GM21367 (cell line): ENCODE measurements at regions not wholly inside any gene's neighbourhood (a gene's known extent, or its start where the extent isn't known, plus 50 kb on each side); places are given as distances from the start of the nearest gene placed in this dataset.

Experiments used
- ATAC-seq: cut with Tn5 transposase; IDR thresholded peaks from one replicate; pipeline ENCODE4 v1.9.1; 2021; ENCODE audit not compliant: unreplicated experiment

DNA sequence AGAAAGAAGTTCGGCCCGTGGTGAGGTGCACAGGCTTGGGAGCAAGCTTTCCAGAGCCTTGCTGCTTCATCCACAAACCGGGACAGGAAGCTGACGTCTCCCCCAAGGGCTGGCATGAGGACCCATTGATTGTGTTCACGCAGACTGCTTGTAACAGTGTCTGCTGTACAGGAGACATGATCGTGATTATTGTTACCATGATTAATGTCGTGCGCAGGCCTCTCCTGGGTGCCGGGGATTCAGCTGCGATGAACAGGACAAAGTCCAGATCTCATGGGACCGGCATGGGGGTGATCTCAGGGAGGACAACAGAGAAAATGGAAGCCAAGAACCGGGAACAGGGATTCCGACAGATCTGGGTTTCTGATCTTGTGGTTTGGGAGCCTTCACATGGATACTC, 219.9 kb downstream of the BRD1 start:
- no peak for ATAC-seq

DNA sequence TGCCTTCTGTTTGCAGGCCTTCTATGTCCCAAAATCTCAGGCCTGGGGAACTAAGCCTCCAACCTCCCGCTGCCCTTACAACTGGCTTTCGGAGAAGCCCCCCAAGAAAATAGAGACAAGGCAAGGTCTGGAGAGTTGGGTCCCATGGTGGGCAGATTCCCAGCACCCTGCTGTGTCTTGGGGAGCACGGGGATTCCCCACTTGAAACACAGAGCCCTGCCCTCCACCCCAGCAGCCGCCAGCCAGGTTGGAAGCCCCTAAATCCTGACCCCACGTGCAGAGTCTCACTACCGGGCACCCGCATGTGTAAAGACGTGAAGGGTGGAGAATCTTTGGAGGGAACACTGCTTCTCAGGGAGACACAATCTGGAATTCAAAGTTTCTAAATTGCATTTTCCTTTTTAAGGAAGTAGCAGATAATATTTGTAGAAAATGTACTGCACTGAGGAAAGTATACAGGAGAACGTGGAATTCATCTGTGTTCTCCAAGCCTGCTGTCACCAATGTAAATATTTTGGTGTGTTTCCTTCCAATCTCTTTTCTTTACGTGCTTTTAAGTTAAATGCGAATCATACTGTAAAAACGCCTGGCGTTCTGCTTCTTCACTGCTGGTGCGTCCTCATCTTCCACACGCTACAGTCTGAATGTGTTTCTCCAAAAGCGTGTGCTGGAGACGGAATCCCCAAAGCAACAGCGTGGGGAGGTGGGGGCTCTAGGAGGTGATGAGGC, 220.9 kb downstream of the BRD1 start:
- ATAC-seq, result no peak

DNA sequence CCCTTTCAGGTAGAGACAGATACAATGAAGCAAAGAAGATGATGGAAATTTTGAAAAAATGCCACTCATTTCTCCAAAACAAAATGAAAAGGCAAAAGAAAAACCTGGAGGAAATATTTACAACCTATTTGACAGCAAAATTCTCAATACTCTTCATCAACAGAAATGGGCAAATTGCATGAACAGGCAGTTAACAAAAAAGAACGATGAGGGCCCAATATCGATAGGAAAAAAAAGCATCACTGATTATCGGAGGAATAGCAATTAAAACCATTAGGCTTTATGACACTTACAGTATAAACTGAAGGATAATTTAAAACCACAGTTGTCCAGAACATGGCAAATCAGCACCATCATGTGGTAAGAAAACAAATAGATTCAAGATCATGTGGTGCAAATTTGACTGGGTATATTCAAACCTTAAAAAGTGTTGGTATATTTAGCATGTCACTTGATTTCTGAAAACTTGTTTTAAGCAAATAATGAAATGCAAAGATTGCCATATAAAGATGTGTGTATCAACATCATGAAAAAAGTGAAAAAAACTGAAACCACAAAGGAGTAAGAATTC, 222.9 kb downstream of the BRD1 start:
- no peak for ATAC-seq

DNA sequence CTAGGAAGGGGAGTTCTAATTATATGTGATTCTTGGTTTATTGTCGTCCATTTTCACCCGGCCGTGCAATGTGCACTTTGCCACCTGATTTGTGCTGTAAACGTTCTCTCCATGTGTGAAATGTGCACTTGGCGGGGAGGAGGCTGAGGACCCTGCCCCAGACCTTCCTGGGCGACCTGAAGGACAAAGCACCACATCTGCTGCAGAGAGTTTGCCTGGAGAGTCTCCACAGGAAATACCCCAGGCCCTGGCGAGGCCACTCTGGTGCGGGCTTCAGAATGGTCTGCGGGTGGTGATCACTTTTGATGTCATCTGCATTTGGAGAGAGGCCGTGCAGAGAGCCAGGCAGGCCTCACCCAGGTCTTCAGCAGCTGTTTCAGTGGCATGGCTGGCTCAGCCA, 224.7 kb downstream of the BRD1 start:
- no peak for ATAC-seq

DNA sequence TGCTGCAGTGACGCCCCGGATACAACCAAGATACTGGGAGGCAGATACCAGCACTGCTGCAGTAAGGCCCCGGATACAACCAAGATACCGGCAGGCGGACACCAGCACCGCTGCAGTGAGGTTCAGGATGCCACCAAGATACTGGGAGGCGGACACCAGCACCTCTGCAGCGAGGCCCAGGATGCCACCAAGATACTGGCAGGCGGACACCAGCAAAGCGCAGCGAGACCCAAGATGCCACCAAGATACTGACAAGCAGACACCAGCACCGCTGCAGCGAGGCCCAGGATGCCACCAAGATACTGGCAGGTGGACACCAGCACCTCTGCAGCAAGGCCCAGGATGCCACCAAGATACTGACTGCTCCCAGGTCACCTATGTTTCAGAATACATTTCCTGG, 225.2 kb downstream of the BRD1 start:
- ATAC-seq, result no peak

DNA sequence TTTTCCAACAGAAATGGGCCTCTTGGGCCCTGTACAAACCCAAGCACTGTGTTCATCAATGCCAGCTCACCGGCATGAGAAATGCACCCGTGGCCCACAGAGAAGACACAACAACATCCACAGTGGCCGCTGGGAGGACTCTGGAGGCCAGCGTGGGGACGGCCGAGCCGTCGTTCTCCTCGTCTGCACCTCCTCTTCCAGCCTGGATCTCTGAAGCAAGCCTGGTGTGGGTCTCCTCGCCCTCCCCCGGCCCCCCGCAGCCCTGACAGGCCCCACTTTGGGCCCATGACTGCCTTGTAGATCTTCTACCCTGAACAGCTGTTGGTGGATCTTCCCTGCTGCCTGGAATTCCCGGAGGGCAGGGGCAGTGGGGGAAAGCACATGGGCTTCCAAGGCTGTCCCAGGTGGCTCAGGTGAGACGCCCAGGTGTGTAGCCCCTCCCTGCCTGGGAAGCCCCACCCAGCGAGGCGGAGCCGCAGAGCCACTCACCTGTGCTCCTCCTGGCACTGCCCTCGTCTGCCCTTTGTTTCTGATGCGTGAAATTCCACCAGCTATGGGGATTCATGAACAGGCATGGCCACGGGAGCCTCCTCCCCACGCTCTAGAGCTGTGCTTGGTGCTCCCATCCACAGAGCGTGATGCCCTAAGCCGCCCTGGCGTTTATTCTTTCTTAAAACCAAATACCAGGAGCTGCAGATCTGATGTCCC, 225.9 kb downstream of the BRD1 start:
- no peak for ATAC-seq

DNA sequence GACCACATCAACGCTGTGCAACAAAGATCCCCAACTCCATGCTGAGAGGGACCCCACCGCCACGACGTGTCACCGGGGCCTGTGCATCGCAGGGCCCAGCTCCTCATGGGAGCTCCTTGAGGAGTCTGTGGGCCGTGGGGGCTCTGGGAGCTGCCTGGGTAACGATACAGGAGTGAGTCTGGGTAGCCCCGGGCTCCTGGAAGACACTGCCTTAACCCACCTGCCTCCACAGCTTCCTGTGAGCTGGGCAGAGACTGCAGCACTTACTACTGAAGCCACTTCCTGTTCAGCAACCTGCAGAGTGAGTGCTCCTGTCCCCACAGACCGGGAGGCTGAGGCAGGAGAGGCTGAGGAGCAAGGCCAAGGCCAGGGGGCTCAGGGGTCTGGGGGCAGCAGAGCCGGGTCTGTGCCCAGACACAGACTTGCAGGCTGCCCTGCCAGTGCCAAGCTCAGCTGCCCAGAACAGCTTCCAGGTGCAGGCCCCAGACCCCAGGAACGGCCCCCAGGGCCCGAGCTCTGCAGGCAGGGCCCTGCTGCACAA, 226.7 kb downstream of the BRD1 start:
- no peak for ATAC-seq

DNA sequence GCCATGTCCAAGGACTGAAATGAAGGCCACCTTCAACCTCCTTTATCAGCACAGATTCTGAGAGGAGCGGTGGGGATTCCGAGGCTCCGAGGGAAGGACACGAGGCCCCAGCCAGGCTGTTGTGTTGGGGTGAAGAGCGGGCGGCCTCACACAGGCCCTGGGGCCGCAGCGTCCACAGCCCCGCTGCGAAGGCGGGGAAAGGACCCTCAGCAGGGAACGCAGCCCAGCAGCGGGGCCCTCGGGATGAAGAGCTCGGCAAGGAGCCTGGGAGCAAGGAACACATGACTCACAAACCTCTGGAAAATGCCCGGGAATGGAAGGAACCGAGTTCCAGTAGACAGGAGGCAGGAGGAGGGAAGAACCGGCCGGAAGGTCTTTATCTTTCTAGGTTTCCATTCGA, 227.2 kb downstream of the BRD1 start:
- no peak for ATAC-seq

DNA sequence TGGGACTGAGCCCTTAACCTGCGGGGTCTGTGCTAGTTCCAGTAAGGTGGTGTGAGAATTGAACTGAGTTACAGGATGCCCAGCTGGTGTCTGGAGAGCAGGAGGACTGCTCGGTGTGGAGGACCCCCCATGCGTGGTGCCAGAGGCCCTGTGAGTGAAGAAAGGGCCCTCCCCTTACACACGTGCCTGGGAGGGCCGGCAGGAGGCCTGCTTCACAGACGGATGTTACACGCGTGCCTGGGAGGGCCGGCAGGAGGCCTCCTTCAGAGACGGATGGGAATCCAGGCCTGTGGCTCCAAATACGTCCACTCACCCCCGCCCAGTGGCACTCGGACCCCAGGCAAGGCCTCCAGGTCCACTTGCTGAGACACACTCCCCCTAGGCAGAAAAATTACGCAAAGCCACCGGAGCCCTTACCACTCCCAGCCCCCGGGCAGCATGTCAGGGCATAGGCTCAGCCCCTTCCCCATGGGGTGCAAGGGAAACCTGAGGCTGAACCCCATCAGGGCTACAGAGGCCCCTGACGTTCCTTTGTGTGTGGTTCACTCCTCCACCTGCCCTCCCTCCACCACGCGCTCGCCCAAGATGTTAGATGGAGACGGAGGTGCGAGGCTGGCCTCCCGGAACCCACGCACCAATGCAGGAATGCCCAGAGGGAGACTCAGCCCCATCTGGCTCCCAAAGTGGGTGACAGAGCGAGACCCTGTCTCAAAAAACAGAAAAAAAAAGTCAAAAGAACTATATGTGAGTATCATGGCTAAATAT, 227.8 kb downstream of the BRD1 start:
- ATAC-seq, result no peak

DNA sequence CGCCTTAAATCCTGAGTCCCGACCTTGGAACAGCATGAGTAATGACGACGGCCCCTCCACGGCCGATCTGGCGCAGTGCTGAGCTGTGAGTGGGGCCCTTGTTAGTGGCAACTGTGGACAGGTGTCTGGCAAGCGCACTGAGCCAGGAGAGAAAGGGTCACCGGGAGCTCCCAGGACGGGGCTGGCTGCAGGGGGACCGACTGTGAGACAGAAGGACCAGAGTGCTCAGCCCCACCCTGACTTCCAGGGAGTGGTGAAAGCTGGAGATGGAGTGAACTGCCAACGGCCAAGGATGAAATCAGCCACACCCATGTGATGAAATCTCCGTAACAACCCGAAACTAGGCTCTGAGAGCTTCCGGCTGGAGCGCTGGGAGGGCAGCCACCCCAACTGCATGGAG, 228.6 kb downstream of the BRD1 start:
- no peak for ATAC-seq

DNA sequence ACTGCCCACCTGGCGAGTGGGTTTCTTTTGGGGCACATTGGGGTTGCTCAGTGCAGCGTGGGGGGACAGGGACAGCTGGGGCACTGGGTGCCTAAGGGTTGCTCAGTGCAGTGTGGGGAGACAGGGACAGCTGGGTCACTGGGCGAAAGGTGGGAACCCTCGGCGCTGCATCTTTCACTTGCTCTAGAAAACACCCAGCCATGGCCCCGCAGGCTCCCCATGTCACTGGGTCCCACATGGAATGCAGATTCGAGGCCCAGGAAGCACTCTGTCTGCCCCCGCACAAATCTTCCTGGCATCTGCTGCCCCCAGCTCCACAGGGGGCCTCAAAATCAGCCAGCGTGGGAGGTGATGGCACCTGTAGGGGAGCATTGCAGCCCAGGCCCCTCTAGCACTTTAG, 229.3 kb downstream of the BRD1 start:
- ATAC-seq, result no peak

DNA sequence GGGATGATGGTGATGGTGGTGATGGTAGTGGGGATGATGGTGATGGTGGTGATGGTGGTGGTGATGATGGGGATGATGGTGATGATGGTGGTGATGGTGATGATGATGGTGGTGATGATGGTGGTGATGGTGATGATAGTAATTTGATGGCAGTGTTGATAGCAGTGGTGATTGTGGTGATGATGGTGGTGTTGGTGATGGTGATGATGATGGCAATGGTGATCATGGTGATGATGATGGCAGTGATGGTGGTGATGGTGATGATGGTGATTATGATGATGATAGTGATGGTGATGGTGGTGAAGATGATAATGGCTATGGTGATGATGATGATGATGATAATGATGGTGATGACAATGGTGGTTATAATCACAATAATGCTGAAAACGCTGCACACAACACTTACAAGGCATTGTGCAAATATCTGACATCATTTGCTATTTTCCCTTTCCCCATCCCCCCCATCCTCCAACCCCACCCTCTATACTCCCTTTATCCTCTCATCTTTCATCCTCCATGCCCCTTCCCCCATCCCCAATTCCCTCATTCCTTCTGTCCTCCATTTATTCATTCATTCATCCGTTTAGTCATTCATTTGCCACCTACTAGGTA, 230.1 kb downstream of the BRD1 start:
- ATAC-seq, result no peak

DNA sequence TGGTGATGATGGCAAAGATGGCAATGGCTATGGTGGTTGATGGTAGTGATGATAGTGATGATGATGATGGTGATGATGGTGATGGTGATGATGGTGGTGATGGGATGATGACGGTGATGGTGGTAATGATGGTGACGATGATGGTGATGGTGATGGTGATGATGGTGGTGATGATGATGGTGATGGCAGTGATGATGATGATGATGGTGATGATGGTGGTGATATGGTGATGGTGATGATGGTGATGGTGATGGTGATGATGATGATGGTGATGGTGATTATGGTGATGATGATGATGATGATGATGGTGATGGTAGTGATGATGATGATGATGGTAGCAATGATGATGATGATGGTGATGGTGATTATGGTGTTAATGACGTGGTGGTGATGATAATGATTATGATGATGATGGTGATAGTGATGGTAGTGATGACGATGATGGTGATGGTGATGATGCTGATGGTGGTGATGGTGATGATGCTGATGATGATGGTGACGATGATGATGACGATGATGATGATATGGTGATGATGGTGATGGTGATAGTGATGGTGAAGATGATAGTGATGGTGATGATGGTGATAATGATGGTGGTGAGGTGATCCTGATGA, 232.1 kb downstream of the BRD1 start:
- no peak for ATAC-seq

DNA sequence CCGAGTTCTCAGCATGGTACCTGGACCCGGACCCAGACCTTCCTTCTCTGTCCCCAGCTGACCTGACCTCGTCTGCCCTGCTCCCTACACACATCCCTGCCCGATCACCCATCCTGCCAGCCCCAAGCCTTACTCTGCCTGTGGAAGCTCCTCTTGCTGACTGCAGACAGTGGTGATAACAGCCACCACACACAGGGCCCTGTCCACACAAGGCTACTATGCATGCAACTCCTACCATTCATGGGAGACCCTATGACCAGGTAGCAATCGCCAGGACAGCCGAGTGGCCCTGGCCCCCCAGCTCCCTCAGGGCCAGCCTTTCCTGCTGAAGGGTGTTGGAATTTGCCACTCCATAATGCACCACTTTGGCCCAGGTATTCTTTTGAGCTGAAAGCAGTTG, 233.6 kb downstream of the BRD1 start:
- no peak for ATAC-seq

DNA sequence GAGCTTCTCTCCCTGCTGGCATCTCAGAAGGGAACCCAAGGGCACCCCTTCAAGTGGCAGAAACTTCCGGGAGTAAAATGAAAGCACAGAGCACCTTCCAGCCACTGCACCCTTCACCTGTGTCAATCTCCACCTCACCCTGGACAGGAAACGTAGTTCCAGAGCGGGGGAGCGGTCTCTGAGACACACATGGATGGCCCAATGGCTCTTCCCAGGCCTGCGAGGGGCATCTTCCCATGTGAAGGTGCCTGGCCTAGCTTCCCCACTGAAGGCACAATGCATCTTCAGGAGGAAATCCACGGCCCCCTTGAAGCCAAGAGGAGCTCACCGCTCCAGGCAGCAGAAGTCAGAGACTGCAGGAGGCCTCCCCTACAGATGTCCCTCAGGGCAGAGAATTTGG, 234.2 kb downstream of the BRD1 start:
- ATAC-seq, result no peak

DNA sequence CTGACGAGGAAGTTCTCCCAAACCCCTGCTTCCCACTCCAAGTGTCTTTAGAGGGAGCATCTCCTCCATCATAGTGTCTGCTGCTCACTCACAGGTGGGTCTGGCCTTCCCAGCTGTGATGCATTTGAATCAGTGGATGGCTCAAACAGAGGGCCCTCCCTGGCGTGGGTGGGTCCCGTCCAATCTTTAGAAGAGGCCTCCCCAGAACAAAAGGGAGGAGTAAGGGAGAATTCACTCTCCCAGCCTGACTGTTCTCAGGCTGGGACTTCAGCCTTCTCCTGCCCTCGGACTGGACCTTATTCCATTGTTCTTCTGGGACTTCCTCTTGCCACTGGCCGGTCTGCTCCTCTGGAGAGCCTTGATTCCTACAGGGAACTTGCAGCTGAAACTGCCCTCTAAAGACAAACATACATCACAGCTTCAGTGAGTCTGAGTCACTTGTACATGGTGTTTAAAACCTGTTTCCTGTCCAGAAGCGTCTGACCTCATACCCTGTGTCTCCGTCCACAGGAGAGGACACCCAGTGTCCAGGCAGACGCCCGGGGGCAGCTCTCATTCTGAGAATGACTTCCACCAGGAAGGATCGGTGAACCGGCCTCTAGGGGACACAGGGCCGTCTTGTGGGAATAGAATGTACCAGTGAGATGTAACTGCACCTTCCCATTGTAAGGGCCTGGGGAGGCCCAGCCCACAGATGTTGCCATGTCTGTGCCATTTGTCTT, 234.7 kb downstream of the BRD1 start:
- ATAC-seq, result no peak

DNA sequence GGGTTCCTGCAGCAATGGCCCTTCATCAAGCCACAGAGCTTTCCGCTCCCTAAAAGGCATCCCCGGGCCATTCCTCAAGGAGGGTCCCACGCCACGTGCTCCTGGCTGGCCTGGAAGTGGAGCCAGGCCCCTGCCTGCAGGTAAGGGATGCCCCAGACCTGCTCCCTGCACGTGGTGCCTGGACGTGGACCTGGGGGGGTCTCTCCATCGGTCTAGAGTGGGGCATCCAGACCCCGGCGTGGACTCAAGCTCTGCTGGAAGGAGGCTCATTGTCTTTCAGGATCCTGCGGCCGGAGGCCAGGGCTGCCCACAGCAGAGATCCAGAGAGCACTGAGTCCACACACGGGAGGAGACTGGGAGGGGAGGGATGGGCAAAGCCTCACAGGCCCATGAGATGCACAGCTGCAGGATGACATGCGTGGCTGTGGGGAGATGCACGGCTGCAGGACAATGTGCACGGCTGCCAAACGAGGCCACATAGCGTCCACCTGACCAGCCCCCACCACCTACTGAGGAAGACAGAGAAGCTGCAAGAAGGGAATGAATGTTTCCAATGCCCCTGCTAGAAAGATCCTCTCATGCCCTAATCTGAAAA, 236.7 kb downstream of the BRD1 start:
- no peak for ATAC-seq

DNA sequence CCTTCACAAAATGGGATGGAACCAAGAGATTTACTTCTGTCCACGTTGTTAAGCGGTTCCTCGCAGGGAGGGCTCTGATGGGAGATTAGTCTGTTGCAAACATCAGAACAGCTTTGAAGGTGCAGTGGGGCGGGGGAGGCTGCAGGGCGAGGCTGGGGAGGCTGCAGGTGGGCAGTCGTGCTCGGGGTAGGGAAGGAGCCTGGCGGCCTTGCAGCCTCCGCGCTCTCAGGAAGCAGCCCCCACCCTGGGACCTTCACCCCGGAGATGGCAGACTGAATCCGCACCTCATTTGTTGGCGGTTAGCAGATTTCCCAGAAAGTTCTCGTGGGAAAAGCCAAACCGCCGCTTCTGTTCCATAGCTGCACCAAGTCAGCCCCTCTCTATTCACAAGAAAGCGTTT, 237.3 kb downstream of the BRD1 start:
- no peak for ATAC-seq

DNA sequence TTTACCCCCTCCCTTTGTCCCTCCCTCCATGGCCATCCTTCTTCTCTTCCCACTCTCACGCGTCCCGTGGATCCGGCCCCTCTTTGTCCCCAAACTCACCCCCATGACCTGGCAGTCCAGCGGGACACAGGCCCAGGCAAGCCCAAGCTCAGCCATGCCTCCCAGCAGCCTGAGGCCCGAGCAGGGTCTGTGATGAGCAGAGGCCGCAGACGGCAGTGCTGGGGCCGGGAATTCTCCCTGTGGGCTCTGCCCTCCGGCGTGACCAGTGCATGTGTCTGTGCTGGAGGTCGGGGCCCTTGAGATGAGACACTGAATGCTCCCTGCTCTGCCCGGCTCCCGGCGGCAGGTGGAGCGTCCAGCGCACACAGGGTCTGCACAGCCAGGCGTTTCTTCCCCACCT, 237.9 kb downstream of the BRD1 start:
- no peak for ATAC-seq

DNA sequence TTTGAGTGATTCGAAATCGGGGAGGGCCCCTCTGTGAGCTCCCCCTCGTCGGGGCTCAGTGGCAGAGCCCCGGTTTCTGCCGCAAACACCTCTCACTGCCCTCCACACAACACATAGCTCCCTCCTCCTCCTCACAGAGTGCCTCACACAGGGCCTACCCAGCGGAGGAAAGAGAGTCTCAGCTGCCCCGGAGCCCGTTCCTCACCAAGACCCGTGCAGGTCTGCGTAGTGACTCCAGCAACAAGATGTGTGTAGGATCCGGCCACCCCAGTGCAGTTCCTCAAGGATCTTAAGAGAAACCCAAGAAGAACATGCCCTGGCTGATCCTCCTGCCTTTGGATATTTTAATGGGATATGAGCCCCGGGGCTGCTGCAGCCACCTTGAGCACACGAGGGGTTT, 238.4 kb downstream of the BRD1 start:
- no peak for ATAC-seq
